Sigmoid colon (tissue), 4 donors: ENCODE measurements at regions not wholly inside any gene's neighbourhood (a gene's known extent, or its start where the extent isn't known, plus 50 kb on each side); places are given as distances from the start of the nearest gene placed in this dataset.

ENCODE experiments used
- CTCF ChIP-seq, 4 experiments: fragments of 450-650 bp in 3 of 4; fragments of 200-600 bp in 1 of 4; IDR thresholded peaks; one replicate each; pipeline ENCODE4 v1.5.1; 2016 to 2019; ENCODE audit warnings: antibody characterized with exemption in 4 of 4, mild to moderate bottlenecking in 3 of 4, moderate library complexity in 2 of 4
- EP300 ChIP-seq, 4 donors: sonication (generic); formaldehyde crosslinking; IDR thresholded peaks; one replicate each; pipeline ENCODE4 v1.6.1; 2017; ENCODE audit warnings: antibody characterized with exemption in 4 of 4
- POLR2A ChIP-seq, 2 donors: fragments of 450-650 bp; IDR thresholded peaks; one replicate each; pipeline ENCODE4 v1.6.1; 2016; ENCODE audit warnings: antibody characterized with exemption in 2 of 2, mild to moderate bottlenecking in 2 of 2, moderate library complexity in 2 of 2
- POLR2AphosphoS5 ChIP-seq, 4 donors: sonication (generic); formaldehyde crosslinking; IDR thresholded peaks; one replicate each; pipeline ENCODE4 v1.6.1; 2017; ENCODE audit warnings: antibody characterized with exemption in 4 of 4

- TF ChIP-seq CTCF (IDR thresholded peaks at IDR 0.05) = no peak
- no peak for TF ChIP-seq POLR2A (IDR thresholded peaks at IDR 0.05)
- no peak for TF ChIP-seq POLR2AphosphoS5 (IDR thresholded peaks at IDR 0.05)
- no peak for TF ChIP-seq EP300 (IDR thresholded peaks at IDR 0.05)
Observed at GRCh38 chr6:68052234-68052633, 582.8 kb upstream of the ADGRB3 start.
